A673 (cell line): ENCODE measurements at regions not wholly inside any gene's neighbourhood (a gene's known extent, or its start where the extent isn't known, plus 50 kb on each side); places are given as distances from the start of the nearest gene placed in this dataset.

Source experiments
- BruUV-seq: library from RNA; stranded (reverse); fragments of 400-500 nt; replicated peaks from 2 replicates; lab custom pipeline; 2021; lab: Mats Ljungman, UMichigan
- CTCF ChIA-PET: fragments of 300-600 bp; sonication (Branson Sonifier 250); formaldehyde crosslinking; loops from one replicate; lab custom pipeline; 2022; ENCODE audit warnings: antibody characterized with exemption; lab: Charles Lee
- POLR2A ChIA-PET: fragments of 300-600 bp; sonication (Branson Sonifier 250); formaldehyde crosslinking; loops from one replicate; lab custom pipeline; 2022; ENCODE audit warnings: antibody characterized with exemption; ENCODE audit not compliant: low non-redundant PET; lab: Charles Lee
- DNase-seq: peaks from one replicate; pipeline ENCODE4 v3.0.0-alpha.2; 2015; ENCODE audit warnings: low spot score
- H3K27ac ChIP-seq: fragments of 200-600 bp; sonication (generic); 2 replicates; pipeline ENCODE4 v1.5.1; 2016; ENCODE audit warnings: mixed run types, low read depth, mild to moderate bottlenecking, mixed read lengths, antibody characterized with exemption, low read length; ENCODE audit not compliant: poor library complexity, severe bottlenecking
- H3K27me3 ChIP-seq: fragments of 200-600 bp; sonication (generic); replicated peaks from 2 replicates; pipeline ENCODE4 v1.6.1; 2017; ENCODE audit warnings: mixed run types, low read depth, mild to moderate bottlenecking, mixed read lengths, antibody characterized with exemption, low read length; ENCODE audit not compliant: insufficient read depth, poor library complexity
- H3K36me3 ChIP-seq: fragments of 200-600 bp; sonication (generic); 2 replicates; pipeline ENCODE4 v1.6.1; 2016; ENCODE audit warnings: mixed run types, mild to moderate bottlenecking, mixed read lengths, antibody characterized with exemption, low read length; ENCODE audit not compliant: insufficient read depth, poor library complexity, severe bottlenecking
- H3K4me1 ChIP-seq: fragments of 200-600 bp; sonication (generic); 2 replicates; pipeline ENCODE4 v1.6.1; 2017; ENCODE audit warnings: mixed run types, mild to moderate bottlenecking, mixed read lengths, antibody characterized with exemption, low read length; ENCODE audit not compliant: insufficient read depth, poor library complexity, severe bottlenecking
- H3K4me3 ChIP-seq: fragments of 200-600 bp; sonication (generic); 2 replicates; pipeline ENCODE4 v1.5.1; 2016; ENCODE audit warnings: low read depth, mixed run types, mild to moderate bottlenecking, mixed read lengths, low read length; ENCODE audit not compliant: poor library complexity, severe bottlenecking
- H3K9me3 ChIP-seq: fragments of 200-600 bp; sonication (generic); 2 replicates; pipeline ENCODE4 v1.6.1; 2016; ENCODE audit warnings: mixed run types, low read depth, mild to moderate bottlenecking, mixed read lengths, antibody characterized with exemption, low read length; ENCODE audit not compliant: poor library complexity, severe bottlenecking
- EZH2 ChIP-seq: fragments of 200-600 bp; sonication (generic); IDR thresholded peaks from 2 replicates; pipeline ENCODE4 v1.6.1; 2017; ENCODE audit warnings: borderline replicate concordance, low read depth, mild to moderate bottlenecking, mixed read lengths, antibody characterized with exemption, low read length; ENCODE audit not compliant: poor library complexity, severe bottlenecking
- intact Hi-C: fragments of 100-400 bp; cut with micrococcal nuclease; formaldehyde crosslinking; loops from one replicate; pipeline ENCODE4 v1.10.0; 2022; ENCODE audit not compliant: unreplicated experiment
- TF ChIP-seq, protein P1 (sequence below): fragments of 300-800, 200-600 bp; sonication (generic); conservative IDR thresholded peaks from 2 replicates; pipeline ENCODE4 v1.5.1; 2017; ENCODE audit warnings: low read depth, mild to moderate bottlenecking, antibody characterized with exemption, low read length, moderate library complexity, mixed read lengths

DNA sequence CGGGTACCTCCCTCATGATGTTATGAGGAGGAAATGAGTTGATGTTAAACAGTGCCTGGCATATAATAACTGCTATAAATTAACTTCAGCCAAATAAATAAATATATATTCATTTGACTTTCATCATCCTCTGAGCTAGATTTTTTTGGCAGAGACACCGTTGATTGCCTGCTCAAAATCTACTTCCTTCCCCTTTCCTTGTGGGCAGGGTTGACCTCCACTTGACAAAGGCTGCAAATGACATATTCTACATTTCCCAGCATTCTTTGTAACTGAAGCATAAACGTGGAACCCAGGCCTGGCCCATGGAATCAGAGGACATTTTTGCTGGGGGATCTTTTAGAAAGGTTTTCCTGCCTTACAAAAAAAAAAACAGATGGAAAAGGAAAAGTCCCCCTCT is 177.8 kb downstream of the TXNL1 start:
- Histone ChIP-seq H3K27me3 (peaks cover 3% of the 10 kb centered on the region), H3K9me3 (peaks cover 7% of the 10 kb centered on the region), H3K4me1 (no peaks in the 10 kb centered on the region), H3K36me3 (no peaks in the 10 kb centered on the region), H3K27ac (no peak overlapping the region), H3K4me3 (no peak overlapping the region)
- DNase-seq: no peak
- no TSS peak for BruUV-seq
- intact Hi-C loops: no loop called here
- CTCF ChIA-PET: no interaction called here
- POLR2A ChIA-PET: no interaction called here
- TF ChIP-seq, protein P1, sequence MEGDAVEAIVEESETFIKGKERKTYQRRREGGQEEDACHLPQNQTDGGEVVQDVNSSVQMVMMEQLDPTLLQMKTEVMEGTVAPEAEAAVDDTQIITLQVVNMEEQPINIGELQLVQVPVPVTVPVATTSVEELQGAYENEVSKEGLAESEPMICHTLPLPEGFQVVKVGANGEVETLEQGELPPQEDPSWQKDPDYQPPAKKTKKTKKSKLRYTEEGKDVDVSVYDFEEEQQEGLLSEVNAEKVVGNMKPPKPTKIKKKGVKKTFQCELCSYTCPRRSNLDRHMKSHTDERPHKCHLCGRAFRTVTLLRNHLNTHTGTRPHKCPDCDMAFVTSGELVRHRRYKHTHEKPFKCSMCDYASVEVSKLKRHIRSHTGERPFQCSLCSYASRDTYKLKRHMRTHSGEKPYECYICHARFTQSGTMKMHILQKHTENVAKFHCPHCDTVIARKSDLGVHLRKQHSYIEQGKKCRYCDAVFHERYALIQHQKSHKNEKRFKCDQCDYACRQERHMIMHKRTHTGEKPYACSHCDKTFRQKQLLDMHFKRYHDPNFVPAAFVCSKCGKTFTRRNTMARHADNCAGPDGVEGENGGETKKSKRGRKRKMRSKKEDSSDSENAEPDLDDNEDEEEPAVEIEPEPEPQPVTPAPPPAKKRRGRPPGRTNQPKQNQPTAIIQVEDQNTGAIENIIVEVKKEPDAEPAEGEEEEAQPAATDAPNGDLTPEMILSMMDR: no peak

DNA sequence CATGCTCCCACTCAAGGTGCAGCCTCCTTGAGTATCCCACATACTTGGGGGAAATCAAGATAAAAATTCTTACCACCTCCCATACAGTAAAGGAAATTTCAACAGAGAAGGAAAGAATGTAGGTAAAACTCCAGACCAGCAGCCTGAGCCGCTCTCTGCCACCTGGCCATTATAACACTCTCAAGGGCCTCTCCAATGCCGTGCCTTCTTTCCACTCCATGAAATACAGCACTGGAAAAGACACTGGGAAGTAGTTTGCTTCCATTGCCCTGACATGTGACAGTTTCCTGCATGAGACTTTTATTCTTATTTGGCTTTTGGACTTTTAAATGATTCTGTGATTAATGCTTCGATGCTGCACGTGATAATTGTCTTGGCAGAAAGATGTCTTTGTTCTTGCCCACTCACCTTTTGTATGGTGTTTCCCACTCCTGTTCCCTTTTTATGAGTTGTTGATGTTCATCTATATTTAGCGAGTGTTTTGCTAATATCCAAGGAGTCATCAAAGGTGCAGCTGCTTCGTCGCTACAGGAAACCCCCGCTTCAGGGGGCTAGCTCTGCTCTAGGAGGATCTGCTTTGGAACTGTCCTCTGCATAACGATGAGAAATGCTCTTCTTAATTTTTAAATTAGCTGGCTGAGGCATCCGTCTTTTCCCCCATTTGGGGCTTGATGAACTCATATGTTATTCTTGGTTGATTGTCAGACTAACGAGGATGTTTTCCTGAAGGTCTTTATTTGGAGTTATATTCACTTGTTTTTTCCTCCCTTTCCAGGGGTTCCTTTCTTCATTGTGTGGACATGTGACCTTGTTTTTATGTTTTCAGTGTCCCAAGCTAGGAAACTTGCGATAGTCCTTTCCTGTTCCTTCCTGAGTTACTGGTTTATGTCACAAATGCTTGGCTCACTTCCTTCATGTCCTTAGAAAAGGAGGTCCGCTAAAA is 179.4 kb downstream of the TXNL1 start:
- ChIA-PET CTCF (no interaction called here), POLR2A (no interaction called here)
- Histone ChIP-seq H3K36me3 (no peaks in the 10 kb centered on the region), H3K4me1 (no peaks in the 10 kb centered on the region), H3K9me3 (no peaks in the 10 kb centered on the region), H3K4me3 (no peak overlapping the region), H3K27ac (no peak overlapping the region), H3K27me3 (peaks cover 17% of the 10 kb centered on the region)
- BruUV-seq: no TSS peak
- DNase-seq: no peak
- TF ChIP-seq, protein P1: no peak
- TF ChIP-seq EZH2: no peak
- intact Hi-C loops: no loop called here

GRCh38 chr18:56455874-56456273 is 182.5 kb downstream of the TXNL1 start:
- ChIA-PET POLR2A (no interaction called here), CTCF (no interaction called here)
- Histone ChIP-seq H3K4me3 (no peak overlapping the region), H3K36me3 (no peaks in the 10 kb centered on the region), H3K9me3 (no peaks in the 10 kb centered on the region), H3K27ac (no peak overlapping the region), H3K27me3 (peaks cover 44% of the 10 kb centered on the region), H3K4me1 (no peaks in the 10 kb centered on the region)
- TF ChIP-seq EZH2: no peak
- TF ChIP-seq, protein P1: no peak
- intact Hi-C loops: no loop called here
- no peak for DNase-seq
- no TSS peak for BruUV-seq
